ENCODE measurements at regions not wholly inside any gene's neighbourhood (a gene's known extent, or its start where the extent isn't known, plus 50 kb on each side); places are given as distances from the start of the nearest gene placed in this dataset.
A peak's percentile ranks its signal among the peaks of the same experiment; 100 is the strongest.

DNA sequence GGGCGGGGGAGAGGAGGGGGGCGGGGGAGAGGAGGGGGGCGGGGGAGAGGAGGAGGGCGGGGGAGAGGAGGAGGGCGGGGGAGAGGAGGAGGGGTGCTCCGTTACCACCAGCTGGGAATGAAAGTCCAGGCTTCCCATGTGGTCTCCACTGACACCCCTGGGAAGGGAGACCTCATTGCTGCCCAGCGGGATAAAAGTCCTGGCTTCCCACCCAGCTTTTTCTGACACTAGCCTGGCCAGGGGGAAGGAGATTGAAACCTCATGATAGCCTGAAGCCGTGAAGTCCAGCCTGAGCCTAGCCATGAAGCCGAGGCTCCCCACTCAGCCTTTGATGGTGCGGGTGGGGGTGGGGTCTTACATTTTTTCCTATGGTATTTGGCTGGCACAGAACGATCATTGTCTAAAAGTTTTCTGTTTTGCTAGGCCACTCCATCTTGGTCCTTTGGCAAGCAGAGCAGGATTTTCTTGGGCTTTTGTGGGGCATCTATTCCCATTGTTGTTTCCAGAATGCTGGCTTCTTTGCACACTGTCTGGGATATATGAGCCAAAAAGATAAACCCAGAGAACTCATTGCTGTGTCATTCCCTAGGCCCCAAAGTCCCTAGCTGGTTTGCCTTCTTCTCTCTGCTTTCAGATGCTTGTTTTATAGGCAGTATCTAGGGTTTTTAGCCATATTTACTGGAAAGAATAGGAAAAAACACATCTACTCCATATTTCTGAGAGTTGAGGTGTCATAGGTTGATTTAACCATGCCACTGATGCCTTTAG is 65.3 kb upstream of the SMOX start:
- no peaks in the 10 kb centered on the region for H3K36me3 ChIP-seq
- 5 to 11% methylated on average over 6 of the region's 11 CpGs for WGBS, 2 donors
- peaks cover 0 to 35% (median 10%) of the 10 kb centered on the region in 4 donors for H3K4me1 ChIP-seq
- peak overlapping the region in 3 of 4 donors; percentile 20 to 77 (median 67) for H3K27ac ChIP-seq
- H3K4me3 ChIP-seq = peak overlapping the region in 1 of 4 donors; percentile 7
- DNase-seq (ENCODE audit: low spot score in 2 of 2) = no peak
- no peaks in the 10 kb centered on the region for H3K27me3 ChIP-seq
- TF ChIP-seq, protein P1, sequence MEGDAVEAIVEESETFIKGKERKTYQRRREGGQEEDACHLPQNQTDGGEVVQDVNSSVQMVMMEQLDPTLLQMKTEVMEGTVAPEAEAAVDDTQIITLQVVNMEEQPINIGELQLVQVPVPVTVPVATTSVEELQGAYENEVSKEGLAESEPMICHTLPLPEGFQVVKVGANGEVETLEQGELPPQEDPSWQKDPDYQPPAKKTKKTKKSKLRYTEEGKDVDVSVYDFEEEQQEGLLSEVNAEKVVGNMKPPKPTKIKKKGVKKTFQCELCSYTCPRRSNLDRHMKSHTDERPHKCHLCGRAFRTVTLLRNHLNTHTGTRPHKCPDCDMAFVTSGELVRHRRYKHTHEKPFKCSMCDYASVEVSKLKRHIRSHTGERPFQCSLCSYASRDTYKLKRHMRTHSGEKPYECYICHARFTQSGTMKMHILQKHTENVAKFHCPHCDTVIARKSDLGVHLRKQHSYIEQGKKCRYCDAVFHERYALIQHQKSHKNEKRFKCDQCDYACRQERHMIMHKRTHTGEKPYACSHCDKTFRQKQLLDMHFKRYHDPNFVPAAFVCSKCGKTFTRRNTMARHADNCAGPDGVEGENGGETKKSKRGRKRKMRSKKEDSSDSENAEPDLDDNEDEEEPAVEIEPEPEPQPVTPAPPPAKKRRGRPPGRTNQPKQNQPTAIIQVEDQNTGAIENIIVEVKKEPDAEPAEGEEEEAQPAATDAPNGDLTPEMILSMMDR (IDR thresholded peaks at IDR 0.05) = no peak
- TF ChIP-seq EP300 (IDR thresholded peaks at IDR 0.05) = no peak
- no peak for TF ChIP-seq POLR2A (IDR thresholded peaks at IDR 0.05)
- no peaks in the 10 kb centered on the region for H3K9me3 ChIP-seq

DNA sequence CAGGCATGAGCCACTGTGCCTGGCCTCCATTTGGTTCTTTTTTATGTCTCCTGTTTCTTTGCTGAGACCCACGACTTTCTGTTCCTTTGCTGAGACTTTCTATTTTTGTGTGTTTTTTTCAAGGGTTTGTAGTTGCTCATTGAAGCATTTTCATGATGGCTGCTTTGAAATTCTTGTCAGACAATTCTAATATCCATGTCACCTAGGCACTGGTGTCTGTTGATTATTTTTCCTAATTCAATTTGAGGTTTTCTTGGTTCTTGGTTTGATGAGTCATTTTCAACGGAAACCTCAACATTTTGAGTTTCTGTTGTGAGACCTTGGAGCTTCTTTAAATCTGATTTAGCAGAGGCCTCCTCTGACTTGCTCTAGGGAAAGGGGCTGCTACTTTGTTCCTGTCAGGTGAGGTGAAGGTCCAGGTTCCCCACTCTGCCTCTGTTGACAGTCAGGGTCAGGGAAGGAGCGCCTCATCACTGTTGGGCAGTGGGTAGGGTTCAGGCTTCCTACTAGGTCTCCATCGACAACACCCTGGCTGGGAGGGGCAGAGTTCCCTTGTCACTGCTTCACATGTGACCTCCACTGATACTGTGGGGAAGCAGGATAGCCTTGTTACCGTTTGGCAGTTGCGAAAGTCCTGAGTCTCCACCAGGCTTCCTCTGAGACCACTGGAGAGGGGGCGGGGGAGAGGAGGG is 66.1 kb upstream of the SMOX start:
- peak in 1 of 2 donors; percentile 44 for DNase-seq (ENCODE audit: low spot score in 2 of 2)
- Histone ChIP-seq H3K27ac (peak overlapping the region; percentile 4 to 77 (median 60)), H3K27me3 (no peaks in the 10 kb centered on the region), H3K4me1 (peaks cover 0 to 35% (median 10%) of the 10 kb centered on the region in 4 donors), H3K4me3 (peak overlapping the region in 1 of 4 donors; percentile 7), H3K36me3 (no peaks in the 10 kb centered on the region), H3K9me3 (no peaks in the 10 kb centered on the region)
- WGBS, 2 donors = 25 to 52% methylated on average over 2 to 5 of the region's 7 CpGs
- no peak for TF ChIP-seq EP300 (IDR thresholded peaks at IDR 0.05)
- TF ChIP-seq, protein P1 (IDR thresholded peaks at IDR 0.05) = no peak
- no peak for TF ChIP-seq POLR2A (IDR thresholded peaks at IDR 0.05)

DNA sequence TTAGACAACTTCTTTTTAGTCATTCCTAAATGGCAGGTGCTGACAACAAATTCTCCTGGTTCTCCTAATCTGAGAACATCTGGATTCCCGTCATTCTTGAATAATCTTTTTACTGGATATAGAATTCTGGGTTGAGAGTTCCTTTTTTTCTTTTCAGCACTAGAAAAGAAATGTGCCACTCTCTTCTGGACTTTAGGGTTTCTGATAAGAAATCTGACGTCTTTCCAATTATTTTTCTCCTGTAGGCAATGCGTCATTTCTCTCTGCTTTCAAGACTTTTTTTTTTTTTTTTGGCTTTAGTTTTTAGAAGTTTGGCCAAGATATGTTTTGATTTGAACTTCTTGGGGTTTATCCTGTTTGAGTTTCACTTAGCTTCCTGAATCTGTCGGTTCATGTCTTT is 66.1 kb upstream of the RNF24 start:
- no peaks in the 10 kb centered on the region for H3K9me3 ChIP-seq
- H3K27me3 ChIP-seq = no peaks in the 10 kb centered on the region
- TF ChIP-seq POLR2A (IDR thresholded peaks at IDR 0.05) = no peak
- no peak for TF ChIP-seq EP300 (IDR thresholded peaks at IDR 0.05)
- TF ChIP-seq, protein P1 (IDR thresholded peaks at IDR 0.05) = no peak
- H3K36me3 ChIP-seq = no peaks in the 10 kb centered on the region
- peaks cover 0 to 40% (median 12%) of the 10 kb centered on the region in 4 donors for H3K4me1 ChIP-seq
- H3K27ac ChIP-seq = no peak overlapping the region
- no peak overlapping the region for H3K4me3 ChIP-seq
- DNase-seq (ENCODE audit: low spot score in 2 of 2) = no peak
- WGBS, 2 donors = 49 to 57% methylated on average over 4 of the region's 4 CpGs

DNA sequence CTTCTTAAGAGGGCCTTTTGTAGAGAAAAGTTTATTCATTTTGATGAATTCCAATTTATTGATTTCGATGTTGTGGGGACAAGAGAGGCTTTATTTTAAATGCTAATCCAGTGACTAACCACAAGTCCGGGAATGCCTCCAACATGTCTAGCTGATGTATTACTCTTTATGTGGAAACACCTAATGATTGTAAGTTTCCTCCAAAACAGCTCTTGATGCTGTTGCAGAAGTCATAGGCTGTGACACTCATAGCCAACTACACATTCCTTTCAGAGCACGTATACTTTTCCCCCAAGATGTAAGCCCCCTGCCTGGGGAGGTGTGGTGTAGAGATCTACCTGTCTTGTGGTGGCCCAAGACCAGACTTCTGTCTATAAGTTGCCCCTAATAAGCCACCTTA is 61.3 kb upstream of the RNF24 start:
- Histone ChIP-seq H3K4me1 (peaks cover 0 to 13% (median 3%) of the 10 kb centered on the region in 4 donors), H3K36me3 (no peaks in the 10 kb centered on the region), H3K4me3 (no peak overlapping the region), H3K9me3 (no peaks in the 10 kb centered on the region), H3K27me3 (no peaks in the 10 kb centered on the region), H3K27ac (no peak overlapping the region)
- TF ChIP-seq EP300 (IDR thresholded peaks at IDR 0.05) = no peak
- TF ChIP-seq POLR2A (IDR thresholded peaks at IDR 0.05) = no peak
- TF ChIP-seq, protein P1 (IDR thresholded peaks at IDR 0.05) = no peak
- WGBS, 2 donors = 17 to 38% methylated on average over 3 of the region's 3 CpGs
- no peak for DNase-seq (ENCODE audit: low spot score in 2 of 2)

DNA sequence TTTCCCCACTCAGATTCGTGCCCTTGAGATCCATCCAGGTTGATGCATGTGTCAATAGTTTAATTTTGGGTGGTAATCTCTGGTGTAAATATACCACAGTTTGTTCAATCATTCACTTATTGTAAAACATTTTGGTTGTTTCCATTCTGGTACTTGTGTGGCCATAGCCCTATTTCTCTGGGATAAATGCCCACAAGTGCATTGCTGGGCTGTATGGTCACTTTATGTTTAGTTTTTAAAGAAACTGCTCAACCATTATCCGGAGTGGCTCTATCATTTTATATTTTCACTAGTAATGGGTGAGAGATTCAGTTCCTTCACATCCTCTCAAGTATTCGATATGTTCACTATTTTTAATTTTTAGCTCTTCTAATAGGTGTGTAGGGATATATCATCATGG is 60.7 kb upstream of the RNF24 start:
- WGBS, 2 donors = 81 to 90% methylated on average over 3 of the region's 3 CpGs
- TF ChIP-seq POLR2A (IDR thresholded peaks at IDR 0.05) = no peak
- TF ChIP-seq EP300 (IDR thresholded peaks at IDR 0.05) = no peak
- TF ChIP-seq, protein P1 (IDR thresholded peaks at IDR 0.05) = no peak
- no peak for DNase-seq (ENCODE audit: low spot score in 2 of 2)
- H3K27ac ChIP-seq = no peak overlapping the region
- no peaks in the 10 kb centered on the region for H3K36me3 ChIP-seq
- H3K9me3 ChIP-seq = no peaks in the 10 kb centered on the region
- H3K27me3 ChIP-seq = no peaks in the 10 kb centered on the region
- H3K4me3 ChIP-seq = no peak overlapping the region
- H3K4me1 ChIP-seq = peaks cover 0 to 20% (median 4%) of the 10 kb centered on the region in 4 donors
